Superior temporal gyrus (tissue), 1 donor: ENCODE measurements at regions not wholly inside any gene's neighbourhood (a gene's known extent, or its start where the extent isn't known, plus 50 kb on each side); places are given as distances from the start of the nearest gene placed in this dataset.
"Not testable (repeated sequence)": the region's sequence is repeated elsewhere in the genome, so short reads cannot be mapped to it uniquely, and the experiment has no call there.

Experiments
- DNase-seq: peaks from one replicate; pipeline ENCODE4 v3.0.0-alpha.2; 2016; ENCODE audit errors: extremely low spot score

DNA sequence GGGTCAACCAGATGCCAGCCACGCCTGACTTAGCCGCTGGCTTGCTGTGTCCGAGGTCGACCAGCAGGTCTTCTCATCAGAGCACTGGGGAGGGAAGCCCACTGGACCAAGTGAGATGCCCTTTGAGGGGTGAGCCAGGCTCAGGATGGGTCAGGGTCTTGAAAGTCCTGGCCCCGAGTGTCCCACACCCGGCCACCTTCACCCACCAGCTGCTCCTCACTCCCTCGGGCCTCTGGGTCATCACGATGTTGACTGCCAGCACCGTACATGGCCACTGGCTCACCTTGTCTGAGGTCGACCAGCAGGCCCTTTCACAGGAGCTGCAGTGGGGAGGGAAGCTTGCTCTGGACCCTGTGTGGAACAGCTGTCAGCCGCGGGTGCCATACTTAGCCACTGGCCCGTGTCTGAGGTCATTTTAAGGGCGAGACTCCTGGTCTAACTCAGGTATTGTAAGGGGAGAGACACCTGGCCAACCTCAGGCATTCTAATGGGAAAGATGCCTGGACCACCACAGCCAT is 1361.3 kb downstream of the UQCRFS1 start:
- no peak for DNase-seq

DNA sequence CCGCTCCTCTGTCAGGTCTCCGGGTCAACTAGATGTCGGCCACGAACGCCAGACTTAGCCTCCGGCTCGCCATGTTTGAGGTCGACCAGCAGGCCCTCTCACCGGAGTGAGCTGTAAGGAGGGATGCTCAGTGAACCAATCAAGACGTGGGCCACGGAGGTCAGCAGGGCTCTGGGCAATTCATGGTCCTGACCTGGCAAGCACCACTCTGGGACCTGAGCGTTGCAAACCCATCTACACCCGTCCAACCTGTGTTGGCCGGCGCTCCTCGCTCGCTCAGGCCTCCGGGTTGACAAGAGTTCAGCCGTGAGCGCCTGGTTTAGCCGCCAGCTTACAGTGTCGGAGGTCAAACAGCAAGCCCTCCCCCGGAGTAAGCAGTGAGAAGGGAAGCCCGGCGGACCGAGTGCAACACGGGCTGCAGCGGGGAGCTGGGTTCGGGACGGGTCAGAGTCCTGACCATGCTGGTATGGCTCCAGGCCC is 1361.9 kb downstream of the UQCRFS1 start:
- DNase-seq, result no peak

DNA sequence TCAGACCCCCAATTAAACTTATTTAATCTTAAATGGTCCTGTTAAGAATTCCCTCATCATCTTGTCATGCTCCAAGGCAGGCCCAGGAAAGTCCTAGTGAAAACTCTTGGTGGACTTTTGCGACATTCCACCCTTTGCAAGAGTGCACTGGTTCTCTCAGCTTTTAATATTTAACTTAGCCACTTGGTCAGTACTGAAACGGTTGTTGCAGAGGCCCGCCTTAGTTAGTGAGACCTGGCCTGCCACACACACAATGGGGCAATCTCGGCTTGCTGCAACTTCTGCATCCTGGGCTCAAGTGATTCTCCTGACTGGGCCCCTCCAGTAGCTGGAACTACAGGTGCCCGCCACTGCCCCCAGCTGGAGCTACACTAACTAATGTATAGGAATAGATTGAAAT is 1366.0 kb downstream of the UQCRFS1 start:
- no peak for DNase-seq

DNA sequence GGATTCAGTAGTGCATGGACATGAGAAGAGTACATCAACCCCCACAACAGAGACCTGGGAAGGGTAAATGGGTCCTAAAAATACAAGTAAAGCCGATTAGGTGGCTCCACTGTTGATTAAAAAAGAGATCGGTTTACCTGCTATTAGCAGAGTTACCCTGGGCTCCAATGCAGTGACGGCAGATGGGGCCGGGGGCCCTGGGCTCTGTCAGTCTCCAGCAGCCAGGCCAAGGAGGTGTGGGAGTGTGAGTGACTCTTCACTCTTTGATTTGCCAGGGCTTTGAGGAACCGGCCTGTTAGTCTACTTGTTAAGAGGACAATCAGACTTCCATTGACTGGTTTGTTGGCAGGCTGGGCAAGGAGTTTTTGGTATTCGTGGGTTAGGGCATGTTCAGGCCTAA is 1368.7 kb downstream of the UQCRFS1 start:
- no peak for DNase-seq

DNA sequence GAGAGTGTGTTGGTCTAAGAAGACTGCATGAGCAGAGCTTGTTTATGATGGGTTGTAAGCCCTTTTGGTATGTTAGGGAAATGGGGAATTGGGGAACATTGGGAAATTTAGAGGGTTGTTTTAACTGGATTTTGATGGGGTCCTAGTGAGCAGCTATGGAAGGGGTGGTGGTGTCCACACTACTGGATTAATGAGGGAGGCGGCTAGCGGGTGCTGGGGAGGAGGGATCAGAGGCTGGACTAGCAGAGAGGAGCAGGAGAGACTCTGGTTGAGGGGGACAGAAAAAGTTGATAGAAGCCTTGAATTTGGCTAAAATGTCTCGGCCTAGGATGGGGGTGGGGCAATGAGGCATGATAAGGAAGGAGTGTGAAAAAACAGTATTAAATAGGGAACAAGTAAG is 1369.1 kb downstream of the UQCRFS1 start:
- no peak for DNase-seq

DNA sequence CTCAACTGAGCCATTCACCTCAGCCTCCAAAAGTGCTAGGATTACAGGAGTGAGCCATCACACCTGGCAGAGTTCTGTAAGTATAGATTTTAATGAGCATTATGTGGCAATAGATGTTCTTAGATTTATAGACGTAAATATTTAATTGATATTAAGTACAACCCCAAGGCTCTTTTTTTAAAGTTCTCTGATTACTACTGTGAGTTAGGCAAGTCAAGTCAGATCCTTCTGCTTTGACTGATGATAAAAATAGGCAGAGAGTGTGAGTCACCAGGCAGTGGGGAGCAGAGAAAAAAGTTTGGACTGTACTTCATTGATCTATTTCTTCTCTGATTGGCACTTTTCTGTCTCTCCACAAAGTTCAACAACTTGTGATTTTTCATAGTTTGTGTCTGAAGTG is 1379.9 kb downstream of the UQCRFS1 start:
- DNase-seq, result no peak

DNA sequence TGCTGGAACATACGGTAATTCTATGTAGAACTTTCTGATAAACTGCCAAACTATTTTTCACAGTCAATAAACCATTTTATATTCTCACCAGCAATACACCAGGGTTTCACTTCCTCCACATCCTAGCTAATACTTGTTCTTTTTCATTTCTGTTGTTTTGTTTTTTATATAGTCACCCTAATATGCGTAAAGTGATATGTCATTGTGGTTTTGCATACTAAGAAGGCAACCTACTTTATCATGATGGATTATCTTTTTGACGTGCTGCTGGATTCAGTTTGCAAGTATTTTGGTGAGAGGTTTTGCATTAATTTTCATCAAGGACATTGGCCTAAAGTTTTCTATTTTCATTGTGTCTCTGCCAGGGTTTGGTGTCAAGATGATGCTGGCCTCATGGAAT is 1384.1 kb downstream of the UQCRFS1 start:
- DNase-seq, result no peak

DNA sequence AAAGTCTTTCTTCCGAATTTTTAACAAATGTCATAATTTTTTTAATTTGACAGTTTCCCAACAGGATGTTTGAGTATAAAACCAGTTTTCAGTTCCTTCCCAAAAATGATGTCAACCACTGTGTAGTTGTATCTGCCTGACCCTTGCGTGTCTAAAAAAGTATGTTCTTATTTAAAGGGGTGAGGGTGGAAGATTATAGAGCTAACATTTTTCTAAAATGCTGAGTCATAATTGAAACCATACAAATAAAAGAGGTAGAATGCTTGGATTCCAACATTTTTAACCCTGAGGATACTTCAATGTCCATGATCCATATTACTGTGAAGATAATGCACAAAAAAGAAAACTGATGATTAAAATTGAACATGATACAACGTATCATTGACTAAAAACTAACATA is 1388.8 kb downstream of the UQCRFS1 start:
- no peak for DNase-seq

DNA sequence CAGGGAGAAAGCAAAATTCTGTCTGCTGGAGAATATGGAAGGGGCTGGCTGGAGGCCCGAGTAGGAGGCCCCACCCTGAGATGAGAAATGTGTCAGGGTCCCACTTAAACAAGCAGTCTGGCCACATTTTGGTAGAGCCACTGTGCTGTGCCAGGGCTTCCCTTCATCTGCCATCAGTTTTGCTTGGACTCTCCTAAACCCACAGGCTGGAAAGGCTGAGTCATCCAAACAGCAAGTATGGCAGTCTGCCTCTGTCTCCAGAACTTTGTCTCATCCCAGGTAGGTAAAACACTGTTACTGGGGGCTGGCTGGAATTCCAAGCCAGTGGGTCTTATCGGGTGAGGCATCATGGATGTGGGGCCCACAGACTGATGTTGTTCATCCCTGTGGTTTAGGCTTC is 1390.6 kb downstream of the UQCRFS1 start:
- DNase-seq, result no peak

DNA sequence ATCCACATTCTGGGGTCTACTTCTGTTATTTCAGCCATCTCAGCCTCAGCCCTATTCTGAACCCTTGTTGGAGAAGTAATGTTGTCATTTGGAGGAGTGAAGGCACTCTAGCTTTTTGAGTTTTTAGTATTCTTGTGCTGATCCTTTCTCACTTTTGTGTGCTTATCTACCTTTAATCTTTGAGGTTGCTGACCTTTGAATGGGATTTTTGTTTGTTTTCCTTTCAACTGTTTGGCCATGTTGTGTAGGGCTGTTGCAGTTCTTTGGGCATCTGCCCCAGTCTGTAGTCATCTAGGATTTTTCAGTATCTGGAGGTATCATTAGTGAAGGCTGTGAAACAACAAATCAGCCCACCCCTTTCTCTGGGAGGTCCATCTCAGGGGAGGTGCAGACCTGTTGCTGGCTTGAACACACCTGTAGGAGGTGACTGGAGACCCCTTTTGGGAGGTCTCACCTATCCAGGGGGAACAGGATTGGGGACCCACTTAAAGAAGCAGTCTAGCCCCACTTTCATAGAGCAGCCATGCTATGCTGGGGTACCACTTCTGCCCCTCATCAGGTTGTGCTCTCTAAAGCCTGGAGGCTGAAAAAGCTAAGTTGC is 1391.4 kb downstream of the UQCRFS1 start:
- DNase-seq, result no peak

DNA sequence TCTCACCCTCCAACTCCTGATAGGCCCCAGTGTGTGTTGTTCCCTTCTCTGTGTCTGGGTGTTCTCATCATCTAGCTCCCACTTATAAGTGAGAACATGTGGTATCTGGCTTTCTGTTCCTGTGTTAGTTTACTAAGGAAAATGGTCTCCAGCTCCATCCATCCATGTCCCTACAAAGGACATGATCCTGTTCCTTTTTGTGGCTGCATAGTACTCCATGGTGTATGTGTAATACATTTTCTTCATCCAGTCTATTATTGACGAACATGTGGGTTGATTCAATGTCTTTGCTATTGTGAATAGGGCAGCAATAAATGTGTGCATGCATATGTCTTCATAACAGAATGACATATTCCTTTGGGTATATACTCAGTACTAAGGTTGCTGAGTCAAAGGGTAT is 1397.0 kb downstream of the UQCRFS1 start:
- DNase-seq, result no peak

DNA sequence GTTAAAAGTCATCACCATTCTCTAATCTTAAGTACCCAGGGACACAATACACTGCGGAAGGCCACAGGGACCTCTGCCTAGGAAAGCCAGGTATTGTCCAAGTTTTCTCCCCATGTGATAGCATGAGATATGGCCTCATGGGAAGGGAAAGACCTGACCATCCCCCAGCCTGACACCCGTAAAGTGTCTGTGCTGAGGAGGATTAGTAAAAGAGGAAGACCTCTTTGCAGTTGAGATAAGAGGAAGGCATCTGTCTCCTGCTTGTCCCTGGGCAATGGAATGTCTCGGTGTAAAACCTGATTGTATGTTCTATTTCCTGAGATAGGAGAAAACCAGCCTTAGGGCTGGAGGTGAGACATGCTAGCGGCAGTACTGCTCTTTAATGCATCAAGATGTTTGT is 1398.1 kb downstream of the UQCRFS1 start:
- DNase-seq, result not testable (repeated sequence)

DNA sequence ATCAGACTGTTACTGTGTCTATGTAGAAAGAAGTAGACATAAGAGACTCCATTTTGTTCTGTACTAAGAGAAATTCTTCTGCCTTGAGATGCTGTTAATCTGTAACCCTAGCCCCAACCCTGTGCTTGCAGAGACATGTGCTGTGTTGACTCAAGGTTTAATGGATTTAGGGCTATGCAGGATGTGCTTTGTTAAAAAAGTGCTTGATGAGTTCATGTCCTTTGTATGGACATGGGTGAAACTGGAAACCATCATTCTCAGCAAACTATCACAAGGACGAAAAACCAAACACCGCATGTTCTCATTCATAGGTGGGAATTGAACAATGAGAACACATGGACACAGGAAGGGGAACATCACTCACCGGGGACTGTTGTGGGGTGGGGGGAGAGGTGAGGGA is 1398.7 kb downstream of the UQCRFS1 start:
- not testable (repeated sequence) for DNase-seq

DNA sequence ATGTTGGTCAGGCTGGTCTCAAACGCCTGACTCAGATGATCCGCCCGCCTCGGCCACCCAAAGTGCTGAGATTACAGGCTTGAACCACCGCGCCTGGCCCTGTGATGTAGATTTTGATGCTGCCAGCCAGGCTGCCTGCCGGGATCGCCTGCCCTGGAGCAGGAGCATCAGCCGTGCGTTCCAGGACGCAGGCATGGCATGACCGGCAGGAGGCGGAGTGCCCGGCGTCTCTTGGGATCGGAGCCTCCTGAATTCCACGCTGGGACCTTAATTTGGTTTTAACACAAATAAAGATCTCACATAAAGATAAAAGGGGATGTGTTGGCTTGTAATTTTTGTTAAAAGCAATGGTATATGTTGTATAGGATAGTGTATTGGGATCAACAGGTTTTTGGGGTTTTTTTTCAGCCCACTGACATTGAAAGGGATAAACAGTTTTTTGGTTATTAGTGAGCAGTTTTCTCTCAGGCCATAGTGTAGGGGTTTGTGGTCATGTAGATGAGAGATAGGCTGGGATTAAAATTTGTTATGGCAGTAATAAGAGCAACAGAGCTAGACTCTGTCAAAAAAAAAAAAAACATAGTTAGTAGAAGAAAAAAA is 1406.4 kb downstream of the UQCRFS1 start:
- DNase-seq, result no peak

DNA sequence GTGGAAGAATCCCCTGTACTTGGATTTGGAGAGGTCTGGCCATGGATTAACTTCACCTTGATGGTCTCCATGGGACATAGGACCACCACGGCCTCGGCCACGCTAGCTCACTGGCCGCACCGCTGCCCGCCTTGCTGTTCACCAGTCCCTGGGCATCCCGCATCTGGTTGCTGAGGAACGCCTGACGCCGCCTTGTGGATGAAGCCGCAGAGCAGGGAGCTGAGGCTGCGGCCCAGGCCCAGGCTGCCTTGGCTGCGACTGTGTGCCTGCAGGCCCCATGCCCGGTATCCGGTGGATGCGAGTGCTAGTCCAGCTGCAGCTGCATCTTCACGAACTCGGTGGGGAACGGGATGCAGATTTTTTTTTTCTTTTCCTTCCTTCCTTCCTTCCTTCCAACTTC is 1407.1 kb downstream of the UQCRFS1 start:
- no peak for DNase-seq

DNA sequence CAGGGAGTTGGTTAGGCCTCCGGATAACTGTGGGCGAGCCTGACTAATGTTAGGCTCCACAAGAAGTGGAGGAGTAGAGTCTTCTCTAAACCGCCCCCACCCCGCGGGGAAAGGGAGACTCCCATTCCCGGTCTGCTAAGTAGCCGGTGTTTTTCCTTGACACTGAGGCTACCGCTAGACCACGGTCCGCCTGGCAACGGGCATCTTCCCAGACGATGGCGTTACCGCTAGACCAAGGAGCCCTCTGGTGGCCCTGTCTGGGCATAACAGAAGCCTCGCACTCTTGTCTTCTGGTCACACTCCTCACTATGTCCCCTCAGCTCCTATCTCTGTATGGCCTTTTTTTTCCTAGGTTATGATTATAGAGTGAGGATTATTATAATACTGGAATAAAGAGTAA is 1410.7 kb downstream of the UQCRFS1 start:
- DNase-seq, result peak; percentile 12

DNA sequence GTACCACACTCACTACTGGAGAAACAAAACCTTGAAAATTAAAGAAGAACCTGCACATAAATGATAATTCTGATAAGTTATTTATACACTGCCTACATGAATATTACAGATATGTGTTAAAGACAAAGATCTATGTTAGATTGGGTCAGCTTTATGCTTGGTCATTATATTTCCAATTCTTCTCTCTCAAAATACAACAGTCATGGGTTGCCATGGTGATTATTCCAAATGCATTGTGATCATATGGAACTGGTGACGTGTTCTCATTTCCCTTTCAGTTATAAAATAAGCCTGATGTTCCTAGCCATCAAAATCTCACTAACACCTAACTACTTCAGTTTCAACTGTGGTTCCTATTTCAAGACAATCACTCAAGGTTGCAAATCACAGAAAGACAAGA is 1416.4 kb downstream of the UQCRFS1 start:
- DNase-seq, result peak; percentile 36

DNA sequence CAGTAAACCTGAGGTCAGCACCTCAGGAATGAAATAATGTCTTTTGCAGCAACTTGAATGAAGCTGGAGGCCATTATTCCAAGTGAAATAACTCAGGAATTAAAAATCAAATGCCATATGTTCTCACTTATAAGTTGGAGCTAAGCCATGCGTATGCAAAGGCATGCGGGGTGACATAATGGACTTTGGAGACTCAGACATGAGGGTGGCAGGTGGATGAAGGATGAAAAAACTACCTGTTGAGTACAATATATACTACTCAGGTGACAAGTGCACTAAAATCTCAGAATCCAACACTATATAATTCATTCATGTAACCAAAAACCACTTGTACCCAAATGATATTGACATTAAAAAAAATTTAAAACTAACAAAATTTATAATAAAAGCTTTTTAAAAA is 1416.9 kb downstream of the UQCRFS1 start:
- no peak for DNase-seq

DNA sequence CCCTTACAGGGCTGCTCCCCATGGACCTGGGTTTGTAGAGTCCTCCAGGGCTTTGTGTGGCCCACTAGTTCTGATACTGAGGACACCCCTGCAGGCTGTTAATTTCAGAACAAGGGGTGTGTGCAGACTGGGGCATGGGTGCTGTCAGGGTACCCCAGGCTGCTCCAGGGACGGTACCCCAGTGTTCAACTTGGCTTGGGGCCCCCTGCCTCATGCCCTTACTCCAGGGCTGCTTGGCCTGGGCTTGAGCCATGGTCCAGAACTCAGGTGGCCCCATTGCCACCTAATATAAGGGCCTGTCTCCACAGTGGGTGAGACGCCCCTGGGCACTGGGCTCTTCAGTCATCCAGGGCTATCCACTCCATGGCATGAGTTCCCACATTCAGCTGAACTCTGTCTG is 1417.6 kb downstream of the UQCRFS1 start:
- DNase-seq, result no peak

DNA sequence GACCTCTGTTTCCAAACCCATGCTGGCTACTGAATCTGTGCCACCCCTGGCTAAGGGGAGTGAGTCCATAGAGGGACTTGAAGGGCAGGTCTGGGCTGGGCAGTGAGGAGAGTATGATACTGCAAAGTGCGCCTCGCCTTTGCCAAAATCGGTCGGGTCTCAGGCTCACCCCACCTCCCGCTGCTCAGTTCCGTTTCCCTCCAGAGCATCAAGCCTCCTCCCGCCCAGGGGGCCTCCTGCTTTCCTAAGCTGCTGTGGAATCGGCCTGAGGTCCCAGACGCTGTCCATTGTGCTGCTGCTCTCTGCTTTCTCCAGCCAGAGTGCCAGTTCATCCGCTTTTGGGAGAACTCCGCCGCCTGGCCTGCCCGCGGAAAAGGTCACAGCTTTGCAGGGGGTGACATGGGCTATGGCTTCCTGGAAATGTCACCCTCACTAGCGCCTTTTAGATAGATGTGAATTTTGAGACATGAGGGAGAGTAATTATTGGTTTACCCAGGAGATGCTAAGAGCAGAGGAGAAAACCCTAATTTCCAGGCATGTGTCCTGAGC is 1418.4 kb downstream of the UQCRFS1 start:
- no peak for DNase-seq

DNA sequence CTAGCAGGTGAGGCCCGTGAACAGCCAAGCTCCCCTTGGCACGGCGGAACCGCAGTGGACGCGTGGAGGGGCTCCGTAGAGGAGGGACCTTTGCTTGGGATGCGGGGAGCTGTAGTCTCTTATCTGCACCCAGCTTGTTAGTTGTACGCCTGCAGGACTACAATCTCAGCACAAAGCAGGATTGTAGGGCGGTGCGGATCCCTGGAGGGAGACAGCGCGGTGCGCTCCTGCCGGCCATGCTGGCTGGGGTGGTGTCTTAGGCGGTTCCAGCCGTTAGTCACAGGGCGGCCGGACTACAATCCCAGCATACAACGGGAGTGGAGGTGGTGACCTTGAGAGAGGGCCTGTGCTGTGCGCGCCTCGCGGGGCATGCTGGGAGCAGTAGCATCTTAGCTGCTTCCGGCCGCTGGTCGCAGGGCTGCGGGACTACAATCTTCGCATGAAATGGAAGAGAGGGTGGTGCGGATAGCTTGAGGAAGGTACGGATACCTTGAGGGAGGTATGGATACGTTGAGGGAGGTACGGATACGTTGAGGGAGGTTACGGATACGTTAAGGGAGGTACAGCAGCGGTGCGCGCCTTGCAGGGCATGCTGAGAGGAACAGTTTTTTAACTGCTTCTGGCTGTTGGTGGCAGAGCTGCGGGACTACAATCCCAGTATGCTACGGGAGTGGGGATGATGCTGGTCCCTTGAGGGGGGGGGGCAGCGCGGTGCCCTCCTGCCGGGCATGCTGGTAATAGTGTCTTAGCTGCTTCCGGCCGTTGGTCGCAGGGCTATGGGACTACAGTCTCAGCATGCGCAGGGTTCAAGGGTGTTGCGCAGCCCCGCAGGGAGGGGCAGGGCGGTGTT is 1419.1 kb downstream of the UQCRFS1 start:
- DNase-seq, result peak; percentile 97

DNA sequence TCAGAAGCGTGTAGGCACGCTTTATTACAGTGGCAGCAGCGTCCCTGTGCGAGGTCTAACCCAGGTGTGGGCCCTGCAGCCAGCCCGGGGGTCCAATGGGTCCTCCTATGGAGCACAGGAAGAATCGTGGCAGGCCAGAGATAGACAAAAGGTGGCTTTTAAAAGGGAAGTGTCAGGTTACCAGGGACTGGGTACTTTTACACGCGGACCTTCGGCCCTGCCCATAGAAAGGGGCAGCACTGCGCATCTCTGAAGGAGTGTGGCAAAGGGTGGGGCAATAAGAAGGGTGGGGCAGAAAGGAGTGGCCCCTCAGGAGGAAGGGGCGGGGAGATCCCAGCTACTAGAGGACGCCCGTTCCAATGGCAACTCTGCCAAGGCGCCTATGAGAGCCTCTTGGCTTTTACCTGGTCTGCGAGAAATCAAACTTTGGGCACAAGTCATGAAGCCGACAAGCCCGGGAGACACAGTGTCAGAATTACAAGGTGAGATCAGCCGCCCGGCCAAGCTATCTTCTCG is 1419.8 kb downstream of the UQCRFS1 start:
- DNase-seq, result peak; percentile 32
